GM18909 (cell line): ENCODE measurements at regions not wholly inside any gene's neighbourhood (a gene's known extent, or its start where the extent isn't known, plus 50 kb on each side); places are given as distances from the start of the nearest gene placed in this dataset.

Experiments
- ATAC-seq: cut with Tn5 transposase; IDR thresholded peaks from one replicate; pipeline ENCODE4 v1.9.1; 2021; ENCODE audit warnings: mild to moderate bottlenecking; ENCODE audit not compliant: unreplicated experiment, poor library complexity

GRCh38 chr6:113487489-113488058 is 369.6 kb upstream of the MARCKS start:
- ATAC-seq: no peak

GRCh38 chr6:113488061-113488460 is 369.1 kb upstream of the MARCKS start:
- no peak for ATAC-seq

GRCh38 chr6:113488812-113489685 is 368.1 kb upstream of the MARCKS start:
- no peak for ATAC-seq

GRCh38 chr6:113489952-113490746 is 367.0 kb upstream of the MARCKS start:
- ATAC-seq: no peak

- ATAC-seq: no peak
Measured at GRCh38 chr6:113491376-113491775, 365.8 kb upstream of the MARCKS start.

GRCh38 chr6:113493991-113494390 is 363.2 kb upstream of the MARCKS start:
- ATAC-seq: no peak

- no peak for ATAC-seq
Measured at GRCh38 chr6:113495521-113495920, 361.6 kb upstream of the MARCKS start.

GRCh38 chr6:113496166-113496565 is 361.0 kb upstream of the MARCKS start:
- no peak for ATAC-seq

GRCh38 chr6:113500221-113500620 is 356.9 kb upstream of the MARCKS start:
- no peak for ATAC-seq

- no peak for ATAC-seq
Measured at GRCh38 chr6:113505084-113505699, 352.0 kb upstream of the MARCKS start.

GRCh38 chr6:113508249-113508648 is 348.9 kb upstream of the MARCKS start:
- no peak for ATAC-seq

- ATAC-seq: no peak
Measured at GRCh38 chr6:113511100-113511499, 346.0 kb upstream of the MARCKS start.

- no peak for ATAC-seq
Measured at GRCh38 chr6:113512576-113512975, 344.6 kb upstream of the MARCKS start.

GRCh38 chr6:113513086-113513485 is 344.1 kb upstream of the MARCKS start:
- ATAC-seq: no peak

GRCh38 chr6:113522376-113522775 is 334.8 kb upstream of the MARCKS start:
- no peak for ATAC-seq

GRCh38 chr6:113524826-113525225 is 332.3 kb upstream of the MARCKS start:
- no peak for ATAC-seq

- ATAC-seq: no peak
Measured at GRCh38 chr6:113526553-113526952, 330.6 kb upstream of the MARCKS start.

- ATAC-seq: no peak
Measured at GRCh38 chr6:113526995-113527394, 330.1 kb upstream of the MARCKS start.

- ATAC-seq: no peak
Measured at GRCh38 chr6:113528111-113528510, 329.0 kb upstream of the MARCKS start.

GRCh38 chr6:113529196-113529595 is 327.9 kb upstream of the MARCKS start:
- ATAC-seq: no peak

- ATAC-seq: no peak
Measured at GRCh38 chr6:113529879-113530278, 327.3 kb upstream of the MARCKS start.
